GM19467 (cell line): ENCODE measurements at regions not wholly inside any gene's neighbourhood (a gene's known extent, or its start where the extent isn't known, plus 50 kb on each side); places are given as distances from the start of the nearest gene placed in this dataset.
A peak's percentile ranks its signal among the peaks of the same experiment; 100 is the strongest.
"Not testable (repeated sequence)": the region's sequence is repeated elsewhere in the genome, so short reads cannot be mapped to it uniquely, and the experiment has no call there.

ENCODE experiments used
- ATAC-seq: cut with Tn5 transposase; IDR thresholded peaks from one replicate; pipeline ENCODE4 v1.9.1; 2021; ENCODE audit warnings: mild to moderate bottlenecking, moderate library complexity; ENCODE audit not compliant: unreplicated experiment

GRCh38 chr20:41734506-41734945 lies 116.3 kb upstream of the CHD6 start:
- ATAC-seq, result no peak

- ATAC-seq, result no peak
Measured at GRCh38 chr20:41733151-41733550, 115.0 kb upstream of the CHD6 start.

GRCh38 chr20:41731198-41731597 lies 113.0 kb upstream of the CHD6 start:
- ATAC-seq, result not testable (repeated sequence)

- ATAC-seq, result not testable (repeated sequence)
Measured at GRCh38 chr20:41727681-41728080, 109.5 kb upstream of the CHD6 start.

- no peak for ATAC-seq
Measured at GRCh38 chr20:41726727-41727126, 108.5 kb upstream of the CHD6 start.

- no peak for ATAC-seq
Measured at GRCh38 chr20:41719151-41719550, 101.0 kb upstream of the CHD6 start.

- no peak for ATAC-seq
Measured at GRCh38 chr20:41717483-41717882, 99.3 kb upstream of the CHD6 start.

- no peak for ATAC-seq
Measured at GRCh38 chr20:41716911-41717310, 98.7 kb upstream of the CHD6 start.

- no peak for ATAC-seq
Measured at GRCh38 chr20:41716436-41716835, 98.3 kb upstream of the CHD6 start.

- no peak for ATAC-seq
Measured at GRCh38 chr20:41715526-41715925, 97.3 kb upstream of the CHD6 start.

GRCh38 chr20:41714030-41714429 lies 95.9 kb upstream of the CHD6 start:
- no peak for ATAC-seq

GRCh38 chr20:41704896-41705295 lies 86.7 kb upstream of the CHD6 start:
- ATAC-seq, result no peak

GRCh38 chr20:41702647-41703046 lies 84.5 kb upstream of the CHD6 start:
- no peak for ATAC-seq

- no peak for ATAC-seq
Measured at GRCh38 chr20:41701588-41702348, 83.6 kb upstream of the CHD6 start.

GRCh38 chr20:41699673-41700072 lies 81.5 kb upstream of the CHD6 start:
- not testable (repeated sequence) for ATAC-seq

- ATAC-seq, result no peak
Measured at GRCh38 chr20:41697861-41698559, 79.8 kb upstream of the CHD6 start.

- ATAC-seq, result no peak
Measured at GRCh38 chr20:41696428-41696827, 78.3 kb upstream of the CHD6 start.

- no peak for ATAC-seq
Measured at GRCh38 chr20:41694796-41695195, 76.6 kb upstream of the CHD6 start.

- peak; percentile 82 for ATAC-seq
Measured at GRCh38 chr20:41693136-41693979, 75.2 kb upstream of the CHD6 start.

GRCh38 chr20:41692479-41693135 lies 74.4 kb upstream of the CHD6 start:
- ATAC-seq, result peak; percentile 47

- no peak for ATAC-seq
Measured at GRCh38 chr20:41691443-41691842, 73.3 kb upstream of the CHD6 start.
